Stomach (tissue), 4 donors: ENCODE measurements at regions not wholly inside any gene's neighbourhood (a gene's known extent, or its start where the extent isn't known, plus 50 kb on each side); places are given as distances from the start of the nearest gene placed in this dataset.

Experiments
- POLR2A ChIP-seq, 4 donors: fragments of 450-650 bp; IDR thresholded peaks; one replicate each; pipeline ENCODE4 v1.6.1; 2016; ENCODE audit warnings: antibody characterized with exemption in 4 of 4, control low read depth in 2 of 4, mild to moderate bottlenecking in 1 of 4, moderate library complexity in 1 of 4
- TF ChIP-seq, protein P1 (sequence below), 7 experiments: fragments of 450-650 bp in 4 of 7; fragments of 200-600 bp in 3 of 7; sonication (generic) in 3 of 7; IDR thresholded peaks; one replicate each; pipeline ENCODE4 v1.5.1; 2016 to 2019; ENCODE audit warnings: antibody characterized with exemption in 7 of 7, control low read depth in 2 of 7, mild to moderate bottlenecking in 1 of 7

DNA sequence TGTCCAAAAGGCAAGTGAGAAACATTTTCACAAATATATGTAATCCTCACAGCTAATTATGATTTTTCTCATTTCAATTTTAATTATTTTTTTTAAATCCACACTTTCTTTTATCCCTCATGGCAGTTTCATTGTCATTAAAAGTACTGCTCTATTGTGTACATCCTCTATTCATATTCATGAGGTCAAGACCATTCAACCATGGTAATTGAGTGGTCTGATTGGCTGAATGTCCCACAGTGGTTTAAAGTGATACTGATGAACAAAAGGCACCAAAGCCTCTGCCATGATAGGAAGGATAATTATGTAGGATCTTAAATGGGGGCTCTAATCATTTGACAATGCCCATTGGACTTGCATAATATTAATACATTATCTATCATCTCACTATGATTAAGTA, 108.4 kb upstream of the EPHA4 start:
- TF ChIP-seq, protein P1, sequence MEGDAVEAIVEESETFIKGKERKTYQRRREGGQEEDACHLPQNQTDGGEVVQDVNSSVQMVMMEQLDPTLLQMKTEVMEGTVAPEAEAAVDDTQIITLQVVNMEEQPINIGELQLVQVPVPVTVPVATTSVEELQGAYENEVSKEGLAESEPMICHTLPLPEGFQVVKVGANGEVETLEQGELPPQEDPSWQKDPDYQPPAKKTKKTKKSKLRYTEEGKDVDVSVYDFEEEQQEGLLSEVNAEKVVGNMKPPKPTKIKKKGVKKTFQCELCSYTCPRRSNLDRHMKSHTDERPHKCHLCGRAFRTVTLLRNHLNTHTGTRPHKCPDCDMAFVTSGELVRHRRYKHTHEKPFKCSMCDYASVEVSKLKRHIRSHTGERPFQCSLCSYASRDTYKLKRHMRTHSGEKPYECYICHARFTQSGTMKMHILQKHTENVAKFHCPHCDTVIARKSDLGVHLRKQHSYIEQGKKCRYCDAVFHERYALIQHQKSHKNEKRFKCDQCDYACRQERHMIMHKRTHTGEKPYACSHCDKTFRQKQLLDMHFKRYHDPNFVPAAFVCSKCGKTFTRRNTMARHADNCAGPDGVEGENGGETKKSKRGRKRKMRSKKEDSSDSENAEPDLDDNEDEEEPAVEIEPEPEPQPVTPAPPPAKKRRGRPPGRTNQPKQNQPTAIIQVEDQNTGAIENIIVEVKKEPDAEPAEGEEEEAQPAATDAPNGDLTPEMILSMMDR (IDR thresholded peaks at IDR 0.05), result no peak
- no peak for TF ChIP-seq POLR2A (IDR thresholded peaks at IDR 0.05)
